C4-2B (cell line): ENCODE measurements at regions not wholly inside any gene's neighbourhood (a gene's known extent, or its start where the extent isn't known, plus 50 kb on each side); places are given as distances from the start of the nearest gene placed in this dataset.

Experiments
- CTCF ChIP-seq: fragments of 450-650 bp; conservative IDR thresholded peaks from 2 replicates; pipeline ENCODE4 v1.5.1; 2017; ENCODE audit warnings: mild to moderate bottlenecking
- ZFX ChIP-seq: fragments of 450-650 bp; IDR thresholded peaks from 2 replicates; pipeline ENCODE4 v1.6.1; 2017

DNA sequence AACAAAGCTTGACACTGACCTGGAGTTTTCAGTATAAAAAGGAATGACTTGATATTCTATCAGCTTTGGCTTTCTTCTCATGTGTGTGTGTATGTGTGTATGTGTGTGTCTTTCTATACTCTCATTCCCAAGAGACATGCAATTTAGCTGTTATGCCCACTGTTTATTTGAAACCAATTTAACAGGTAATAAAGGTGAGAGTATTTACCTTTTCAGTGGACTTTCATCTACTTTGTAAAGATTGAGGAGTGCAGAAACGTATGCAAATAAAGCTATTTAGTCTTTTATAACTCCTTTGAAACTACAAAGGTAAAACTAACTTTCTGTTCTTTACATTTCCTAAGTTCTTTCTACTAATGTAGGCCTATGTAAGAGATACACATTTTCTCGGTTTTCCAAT lies 103.5 kb upstream of the HS3ST5 start:
- TF ChIP-seq CTCF (no peak), ZFX (no peak)
